ENCODE measurements at regions not wholly inside any gene's neighbourhood (a gene's known extent, or its start where the extent isn't known, plus 50 kb on each side); places are given as distances from the start of the nearest gene placed in this dataset.

GRCh38 chr14:89053303-89053702, 228.9 kb downstream of the TTC8 start:
- Histone ChIP-seq H3K27me3 (no peaks in the 10 kb centered on the region), H3K9me3 (ENCODE audit: low read depth) (no peaks in the 10 kb centered on the region), H3K36me3 (no peaks in the 10 kb centered on the region), H3K27ac (no peak overlapping the region), H3K4me3 (no peak overlapping the region), H3K4me1 (ENCODE audit: low read depth) (no peaks in the 10 kb centered on the region)
- TF ChIP-seq, protein P1, sequence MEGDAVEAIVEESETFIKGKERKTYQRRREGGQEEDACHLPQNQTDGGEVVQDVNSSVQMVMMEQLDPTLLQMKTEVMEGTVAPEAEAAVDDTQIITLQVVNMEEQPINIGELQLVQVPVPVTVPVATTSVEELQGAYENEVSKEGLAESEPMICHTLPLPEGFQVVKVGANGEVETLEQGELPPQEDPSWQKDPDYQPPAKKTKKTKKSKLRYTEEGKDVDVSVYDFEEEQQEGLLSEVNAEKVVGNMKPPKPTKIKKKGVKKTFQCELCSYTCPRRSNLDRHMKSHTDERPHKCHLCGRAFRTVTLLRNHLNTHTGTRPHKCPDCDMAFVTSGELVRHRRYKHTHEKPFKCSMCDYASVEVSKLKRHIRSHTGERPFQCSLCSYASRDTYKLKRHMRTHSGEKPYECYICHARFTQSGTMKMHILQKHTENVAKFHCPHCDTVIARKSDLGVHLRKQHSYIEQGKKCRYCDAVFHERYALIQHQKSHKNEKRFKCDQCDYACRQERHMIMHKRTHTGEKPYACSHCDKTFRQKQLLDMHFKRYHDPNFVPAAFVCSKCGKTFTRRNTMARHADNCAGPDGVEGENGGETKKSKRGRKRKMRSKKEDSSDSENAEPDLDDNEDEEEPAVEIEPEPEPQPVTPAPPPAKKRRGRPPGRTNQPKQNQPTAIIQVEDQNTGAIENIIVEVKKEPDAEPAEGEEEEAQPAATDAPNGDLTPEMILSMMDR (IDR thresholded peaks at IDR 0.05; ENCODE audit: low read depth, low read length): no peak
- DNase-seq (ENCODE audit: low read depth in 1 of 2, low spot score in 1 of 2): no peak

- no peak for DNase-seq (ENCODE audit: low read depth in 1 of 2, low spot score in 1 of 2)
- Histone ChIP-seq H3K4me1 (ENCODE audit: low read depth) (no peaks in the 10 kb centered on the region), H3K36me3 (no peaks in the 10 kb centered on the region), H3K27me3 (no peaks in the 10 kb centered on the region), H3K9me3 (ENCODE audit: low read depth) (no peaks in the 10 kb centered on the region), H3K4me3 (no peak overlapping the region), H3K27ac (no peak overlapping the region)
- TF ChIP-seq, protein P1 (IDR thresholded peaks at IDR 0.05; ENCODE audit: low read depth, low read length): no peak
These were observed 231.9 kb downstream of the TTC8 start for GRCh38 chr14:89056394-89056793.

GRCh38 chr14:89058697-89059096, 234.2 kb downstream of the TTC8 start:
- H3K27me3 ChIP-seq: no peaks in the 10 kb centered on the region
- no peaks in the 10 kb centered on the region for H3K9me3 ChIP-seq (ENCODE audit: low read depth)
- no peak overlapping the region for H3K4me3 ChIP-seq
- no peaks in the 10 kb centered on the region for H3K4me1 ChIP-seq (ENCODE audit: low read depth)
- H3K36me3 ChIP-seq: no peaks in the 10 kb centered on the region
- TF ChIP-seq, protein P1 (IDR thresholded peaks at IDR 0.05; ENCODE audit: low read depth, low read length): no peak
- no peak for DNase-seq (ENCODE audit: low read depth in 1 of 2, low spot score in 1 of 2)
- H3K27ac ChIP-seq: no peak overlapping the region

DNA sequence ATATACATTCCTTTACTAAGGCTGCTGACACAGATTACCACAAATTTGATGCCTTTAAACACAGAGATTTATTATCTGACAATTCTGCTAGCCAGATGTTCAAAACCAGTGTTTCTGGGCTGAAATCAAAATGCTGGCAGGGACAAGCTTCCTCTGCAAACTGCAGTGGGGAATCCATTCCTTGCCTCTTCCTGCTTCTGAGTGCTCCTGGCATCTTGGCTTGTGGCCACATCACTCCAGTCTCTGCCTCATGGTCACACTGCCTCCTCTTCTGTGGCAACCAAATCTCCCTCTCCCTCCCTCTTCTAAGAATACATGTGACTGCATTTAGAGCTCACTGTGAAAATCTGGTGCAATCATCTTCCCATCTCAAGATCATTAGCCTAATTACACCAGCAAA, 235.7 kb downstream of the TTC8 start:
- TF ChIP-seq, protein P1 (IDR thresholded peaks at IDR 0.05; ENCODE audit: low read depth, low read length): no peak
- Histone ChIP-seq H3K27me3 (no peaks in the 10 kb centered on the region), H3K36me3 (no peaks in the 10 kb centered on the region), H3K27ac (no peak overlapping the region), H3K4me3 (no peak overlapping the region), H3K9me3 (ENCODE audit: low read depth) (no peaks in the 10 kb centered on the region), H3K4me1 (ENCODE audit: low read depth) (no peaks in the 10 kb centered on the region)
- DNase-seq (ENCODE audit: low read depth in 1 of 2, low spot score in 1 of 2): peak in 1 of 2 donors; percentile 51

DNA sequence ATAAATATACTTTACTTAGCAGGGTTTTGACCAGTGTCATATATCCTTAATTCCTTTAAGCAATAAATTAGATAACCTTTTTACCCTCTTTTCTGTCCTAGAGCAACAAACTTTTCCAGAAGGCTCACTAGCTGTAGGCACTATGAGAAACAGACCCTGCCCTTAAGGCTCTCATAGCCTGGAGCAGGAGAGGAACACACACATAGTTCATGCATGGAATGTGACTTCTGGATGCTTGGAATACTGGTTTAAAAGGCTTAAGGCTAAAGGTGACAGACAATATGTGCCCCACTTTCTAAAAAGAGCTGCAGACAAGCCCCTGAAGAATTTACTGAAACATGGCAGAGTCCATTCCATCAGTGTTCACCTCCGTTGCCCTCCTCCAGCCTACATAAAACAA, 237.2 kb downstream of the TTC8 start:
- Histone ChIP-seq H3K4me1 (ENCODE audit: low read depth) (no peaks in the 10 kb centered on the region), H3K27ac (no peak overlapping the region), H3K9me3 (ENCODE audit: low read depth) (no peaks in the 10 kb centered on the region), H3K27me3 (no peaks in the 10 kb centered on the region), H3K36me3 (no peaks in the 10 kb centered on the region), H3K4me3 (no peak overlapping the region)
- peak in 1 of 2 donors; percentile 22 for DNase-seq (ENCODE audit: low read depth in 1 of 2, low spot score in 1 of 2)
- TF ChIP-seq, protein P1 (IDR thresholded peaks at IDR 0.05; ENCODE audit: low read depth, low read length): no peak

GRCh38 chr14:89065879-89066278, 241.4 kb downstream of the TTC8 start:
- H3K4me3 ChIP-seq: no peak overlapping the region
- no peaks in the 10 kb centered on the region for H3K36me3 ChIP-seq
- H3K4me1 ChIP-seq (ENCODE audit: low read depth): no peaks in the 10 kb centered on the region
- H3K27me3 ChIP-seq: no peaks in the 10 kb centered on the region
- H3K27ac ChIP-seq: no peak overlapping the region
- TF ChIP-seq, protein P1 (IDR thresholded peaks at IDR 0.05; ENCODE audit: low read depth, low read length): no peak
- no peak for DNase-seq (ENCODE audit: low read depth in 1 of 2, low spot score in 1 of 2)
- no peaks in the 10 kb centered on the region for H3K9me3 ChIP-seq (ENCODE audit: low read depth)
